Left cardiac atrium (tissue), 4 donors: ENCODE measurements at regions not wholly inside any gene's neighbourhood (a gene's known extent, or its start where the extent isn't known, plus 50 kb on each side); places are given as distances from the start of the nearest gene placed in this dataset.
"Not testable (repeated sequence)": the region's sequence is repeated elsewhere in the genome, so short reads cannot be mapped to it uniquely, and the experiment has no call there.

Source experiments
- ATAC-seq, 2 donors: fragments of 200-7000 bp; cut with Tn5 transposase; one replicate each; pipeline ENCODE4 v1.9.1; 2020; ENCODE audit warnings: mild to moderate bottlenecking in 2 of 2, moderate library complexity in 2 of 2
- DNase-seq: peaks from one replicate; pipeline ENCODE4 v3.0.0-alpha.2; 2020
- intact Hi-C, 2 donors: fragments of 100-400 bp; cut with DNase I; formaldehyde crosslinking; loops; one replicate each; pipeline versions ENCODE4 v1.14.1 to v1.15.1; 2022 to 2023
- donor health status: DM: no; HTN: yes; CAD: no.
- donor health status: DM: no; HTN: yes; CAD: no; lungs with severe emphysema.
- donor health status: DM: yes; HTN: yes; CAD: no.
- donor health status: Dilated cardiomyopathy.

- intact Hi-C loops, result no loop called here
- DNase-seq (peak; percentile 72), ATAC-seq (peak; percentile 27 to 82)
Measured at GRCh38 chr2:19648583-19648982, 253.2 kb downstream of the TTC32 start.

- intact Hi-C loops, result no loop called here
- ATAC-seq (no peak), DNase-seq (no peak)
Measured at GRCh38 chr2:19646987-19647386, 254.8 kb downstream of the TTC32 start.

- DNase-seq (no peak), ATAC-seq (no peak)
- intact Hi-C loops, result no loop called here
Measured at GRCh38 chr2:19644763-19645162, 257.0 kb downstream of the TTC32 start.

GRCh38 chr2:19643117-19643518, 258.7 kb downstream of the TTC32 start:
- intact Hi-C loops, result no loop called here
- no peak for DNase-seq
- ATAC-seq, result no peak

GRCh38 chr2:19642501-19642900, 259.3 kb downstream of the TTC32 start:
- DNase-seq (no peak), ATAC-seq (no peak)
- intact Hi-C loops, result no loop called here

GRCh38 chr2:19635951-19636510, 265.8 kb downstream of the TTC32 start:
- DNase-seq (no peak), ATAC-seq (no peak)
- intact Hi-C loops, result no loop called here

- ATAC-seq, result peak; percentile 95 to 96
- intact Hi-C loops, result loop anchor here in 1 of 2 donors (5.0 kb wide), 1 partner anchor 270 kb away; no protein-coding TSS in a partner anchor
- DNase-seq, result peak; percentile 59
Measured at GRCh38 chr2:19632403-19632991, 269.3 kb downstream of the TTC32 start.

GRCh38 chr2:19631871-19632270, 269.9 kb downstream of the TTC32 start:
- intact Hi-C loops, result loop anchor here in 1 of 2 donors (5.0 kb wide), 1 partner anchor 270 kb away; no protein-coding TSS in a partner anchor
- no peak for DNase-seq
- ATAC-seq, result no peak

GRCh38 chr2:19630921-19631320, 270.9 kb downstream of the TTC32 start:
- DNase-seq (no peak), ATAC-seq (no peak)
- intact Hi-C loops, result loop anchor here in 1 of 2 donors (5.0 kb wide), 1 partner anchor 269 kb away; no protein-coding TSS in a partner anchor

- intact Hi-C loops, result no loop called here
- ATAC-seq (no peak), DNase-seq (no peak)
Measured at GRCh38 chr2:19627359-19627758, 268.9 kb upstream of the OSR1 start.

GRCh38 chr2:19623488-19623887, 265.1 kb upstream of the OSR1 start:
- ATAC-seq, result no peak
- intact Hi-C loops, result no loop called here
- DNase-seq, result no peak

- no peak for ATAC-seq
- DNase-seq, result no peak
- intact Hi-C loops, result no loop called here
Measured at GRCh38 chr2:19617257-19617848, 258.9 kb upstream of the OSR1 start.

- intact Hi-C loops, ATAC-seq, DNase-seq: not testable (repeated sequence)
Measured at GRCh38 chr2:19615402-19615801, 257.0 kb upstream of the OSR1 start.

GRCh38 chr2:19614066-19614465, 255.6 kb upstream of the OSR1 start:
- ATAC-seq, result no peak
- intact Hi-C loops, result no loop called here
- no peak for DNase-seq

GRCh38 chr2:19611491-19612332, 253.3 kb upstream of the OSR1 start:
- ATAC-seq (peak in 1 of 2 donors; percentile 29), DNase-seq (no peak)
- intact Hi-C loops, result no loop called here

GRCh38 chr2:19609266-19609665, 250.8 kb upstream of the OSR1 start:
- ATAC-seq (no peak), DNase-seq (no peak)
- intact Hi-C loops, result no loop called here

- DNase-seq, result no peak
- intact Hi-C loops, result no loop called here
- no peak for ATAC-seq
Measured at GRCh38 chr2:19607931-19608771, 249.7 kb upstream of the OSR1 start.

GRCh38 chr2:19607400-19607799, 249.0 kb upstream of the OSR1 start:
- no peak for ATAC-seq
- intact Hi-C loops, result no loop called here

GRCh38 chr2:19600982-19601381, 242.6 kb upstream of the OSR1 start:
- DNase-seq, result no peak
- intact Hi-C loops, result no loop called here
- ATAC-seq, result no peak

More at GRCh38 chr2:19607400-19607799, 249.0 kb upstream of the OSR1 start:
- no peak for DNase-seq
